Endodermal cell (in vitro differentiated cells): ENCODE measurements at regions not wholly inside any gene's neighbourhood (a gene's known extent, or its start where the extent isn't known, plus 50 kb on each side); places are given as distances from the start of the nearest gene placed in this dataset.

ENCODE experiments used
- DNase-seq: peaks from one replicate; pipeline ENCODE4 v3.0.0-alpha.2; 2017
- H3K27ac ChIP-seq: 2 replicates; pipeline ENCODE4 v1.5.1; 2013; ENCODE audit warnings: mild to moderate bottlenecking, low read depth, low read length, moderate library complexity
- H3K27me3 ChIP-seq: 2 replicates; pipeline ENCODE4 v1.6.1; 2013; ENCODE audit warnings: mild to moderate bottlenecking, low read length, moderate library complexity; ENCODE audit not compliant: insufficient read depth, control insufficient read depth, poor library complexity, severe bottlenecking
- H3K36me3 ChIP-seq: 2 replicates; pipeline ENCODE4 v1.7.0; 2013; ENCODE audit warnings: mild to moderate bottlenecking, low read length, moderate library complexity; ENCODE audit not compliant: control insufficient read depth, insufficient read depth
- H3K4me1 ChIP-seq: one replicate; pipeline ENCODE4 v1.7.0; 2013; ENCODE audit warnings: low read length; ENCODE audit not compliant: control insufficient read depth, insufficient read depth
- H3K4me3 ChIP-seq: 2 replicates; pipeline ENCODE4 v1.5.1; 2013; ENCODE audit warnings: mild to moderate bottlenecking, low read length, moderate library complexity
- H3K9ac ChIP-seq: 2 replicates; pipeline ENCODE4 v1.6.1; 2013; ENCODE audit warnings: mild to moderate bottlenecking, low read length, moderate library complexity; ENCODE audit not compliant: poor library complexity, severe bottlenecking; ENCODE audit errors: extremely low read depth
- H3K9me3 ChIP-seq: 2 replicates; pipeline ENCODE4 v1.6.1; 2013; ENCODE audit warnings: mild to moderate bottlenecking, low read length, moderate library complexity; ENCODE audit not compliant: control insufficient read depth
- H3K27ac Mint-ChIP-seq: 2 replicates; pipeline ENCODE4 v1.8.0; 2020; ENCODE audit warnings: mixed read lengths
- H3K27me3 Mint-ChIP-seq: 2 replicates; pipeline ENCODE4 v1.8.0; 2021; ENCODE audit warnings: mild to moderate bottlenecking, mixed read lengths; ENCODE audit not compliant: insufficient read depth
- H3K36me3 Mint-ChIP-seq: 2 replicates; pipeline ENCODE4 v1.8.0; 2020; ENCODE audit warnings: low read depth, mixed read lengths
- H3K4me1 Mint-ChIP-seq: 2 replicates; pipeline ENCODE4 v1.8.0; 2020; ENCODE audit warnings: mixed read lengths
- H3K4me3 Mint-ChIP-seq: 2 replicates; pipeline ENCODE4 v1.8.0; 2020; ENCODE audit warnings: mild to moderate bottlenecking, moderate library complexity, mixed read lengths
- H3K9me3 Mint-ChIP-seq: 2 replicates; pipeline ENCODE4 v1.8.0; 2020; ENCODE audit warnings: mild to moderate bottlenecking, mixed read lengths
- CTCF ChIP-seq: fragments of 200-600 bp; sonication (generic); conservative IDR thresholded peaks from 2 replicates; pipeline ENCODE4 v1.5.0; 2021; ENCODE audit warnings: antibody characterized with exemption, mild to moderate bottlenecking
- WGBS, 2 experiments: methylation state at CpG; one replicate each; pipeline versions ENCODE4 v1.1.5 to v1.1.7; 2013; ENCODE audit warnings: missing lambda C conversion rate in 2 of 2, mixed read lengths in 1 of 2; ENCODE audit not compliant: insufficient coverage in 1 of 2, insufficient read length in 1 of 2; 5-methylcytosine and 5-hydroxymethylcytosine counted together

GRCh38 chr10:2488446-2489005 lies 578.8 kb upstream of the PFKP start:
- WGBS, 2 experiments, result 88 to 91% methylated on average over 8 to 10 of the region's 10 CpGs
- no peak for TF ChIP-seq CTCF

GRCh38 chr10:2487921-2488320 lies 579.4 kb upstream of the PFKP start:
- H3K9me3 ChIP-seq, result no peaks in the 10 kb centered on the region
- WGBS, 2 experiments, result 93 to 97% methylated on average over 3 to 5 of the region's 5 CpGs
- H3K9ac ChIP-seq, result no peak overlapping the region
- H3K27ac ChIP-seq, result no peak overlapping the region
- H3K36me3 ChIP-seq, result no peaks in the 10 kb centered on the region
- Mint-ChIP-seq H3K27ac (no peak overlapping the region), H3K4me1 (no peaks in the 10 kb centered on the region), H3K27me3 (no peaks in the 10 kb centered on the region), H3K4me3 (no peak overlapping the region), H3K9me3 (peaks cover 1% of the 10 kb centered on the region), H3K36me3 (no peaks in the 10 kb centered on the region)
- no peak for TF ChIP-seq CTCF
- no peaks in the 10 kb centered on the region for H3K4me1 ChIP-seq
- no peak overlapping the region for H3K4me3 ChIP-seq
- no peaks in the 10 kb centered on the region for H3K27me3 ChIP-seq
- no peak for DNase-seq

More at GRCh38 chr10:2488446-2489005, 578.8 kb upstream of the PFKP start:
- H3K27me3 ChIP-seq, result no peaks in the 10 kb centered on the region
- H3K9ac ChIP-seq, result no peak overlapping the region
- no peaks in the 10 kb centered on the region for H3K9me3 ChIP-seq
- H3K4me3 ChIP-seq, result no peak overlapping the region
- no peak overlapping the region for H3K4me3 Mint-ChIP-seq
- no peak overlapping the region for H3K27ac ChIP-seq
- no peaks in the 10 kb centered on the region for H3K36me3 ChIP-seq
- H3K27ac Mint-ChIP-seq, result no peak overlapping the region
- no peaks in the 10 kb centered on the region for H3K27me3 Mint-ChIP-seq
- H3K4me1 ChIP-seq, result no peaks in the 10 kb centered on the region
- no peaks in the 10 kb centered on the region for H3K4me1 Mint-ChIP-seq
- DNase-seq, result no peak
- no peaks in the 10 kb centered on the region for H3K36me3 Mint-ChIP-seq
- peaks cover 1% of the 10 kb centered on the region for H3K9me3 Mint-ChIP-seq

- Mint-ChIP-seq H3K27ac (no peak overlapping the region), H3K36me3 (no peaks in the 10 kb centered on the region), H3K4me3 (no peak overlapping the region), H3K27me3 (no peaks in the 10 kb centered on the region), H3K4me1 (no peaks in the 10 kb centered on the region), H3K9me3 (no peaks in the 10 kb centered on the region)
- H3K27me3 ChIP-seq, result no peaks in the 10 kb centered on the region
- WGBS, 2 experiments, result 78% methylated on average over 2 of the region's 2 CpGs; no CpG with 5 or more reads in 1 of the 2 experiments
- no peaks in the 10 kb centered on the region for H3K9me3 ChIP-seq
- DNase-seq, result no peak
- no peak for TF ChIP-seq CTCF
- H3K9ac ChIP-seq, result no peak overlapping the region
- H3K4me3 ChIP-seq, result no peak overlapping the region
- H3K4me1 ChIP-seq, result no peaks in the 10 kb centered on the region
- H3K36me3 ChIP-seq, result no peaks in the 10 kb centered on the region
- no peak overlapping the region for H3K27ac ChIP-seq
Observed at GRCh38 chr10:2478656-2479055, 588.7 kb upstream of the PFKP start.
